Motor neuron (in vitro differentiated cells): ENCODE measurements at regions not wholly inside any gene's neighbourhood (a gene's known extent, or its start where the extent isn't known, plus 50 kb on each side); places are given as distances from the start of the nearest gene placed in this dataset.

ENCODE experiments used
- ATAC-seq, 8 experiments: fragments of 200-7000 bp; cut with Tn5 transposase; replicated peaks in 6 of 8; 2 replicates each; pipeline ENCODE4 v1.8.0; 2021; ENCODE audit warnings: mild to moderate bottlenecking in 8 of 8, moderate library complexity in 8 of 8
- H3K27ac ChIP-seq, 2 donors: fragments of 250-450 bp; sonication (Bioruptor Pico); 2 replicates each; pipeline ENCODE4 v1.9.0; 2021; ENCODE audit warnings: antibody characterized with exemption in 2 of 2, mild to moderate bottlenecking in 2 of 2, moderate library complexity in 1 of 2
- H3K4me1 ChIP-seq, 2 donors: fragments of 250-450 bp; sonication (Bioruptor Pico); replicated peaks in 1 of 2; 2 replicates each; pipeline ENCODE4 v1.6.1; 2021; ENCODE audit warnings: antibody characterized with exemption in 2 of 2, mild to moderate bottlenecking in 2 of 2, moderate library complexity in 1 of 2
- H3K4me3 ChIP-seq, 5 donors: fragments of 250-450 bp; sonication (Bioruptor Pico); 2 replicates each; pipeline ENCODE4 v1.9.0; 2021; ENCODE audit warnings: antibody characterized with exemption in 5 of 5, mild to moderate bottlenecking in 5 of 5, moderate library complexity in 4 of 5
- WGBS, 10 experiments: fragments of 450-650 bp; shearing (Covaris generic); methylation state at CpG; one replicate each; pipeline ENCODE4 v1.0.0; 2022; 5-methylcytosine and 5-hydroxymethylcytosine counted together
- in situ Hi-C, 9 experiments: fragments of 400-800 bp; cut with MboI; loops; one replicate each; pipeline ENCODE4 v1.15.0; 2021; ENCODE audit warnings: low sequenced_read_pairs in 9 of 9, low pct_unique_long_range_greater_than_20kb in 2 of 9; ENCODE audit not compliant: unreplicated experiment in 9 of 9

- in situ Hi-C loops: no loop called here
- no peak overlapping the region for H3K4me3 ChIP-seq
- no peaks in the 10 kb centered on the region for H3K4me1 ChIP-seq
- peak in 2 of 8 experiments; percentile 86 to 92 for ATAC-seq
- 20 to 100% (median 100%) methylated on average over 1 of the region's 1 CpG; no CpG with 5 or more reads in 3 of the 10 experiments for WGBS, 10 experiments
- no peak overlapping the region for H3K27ac ChIP-seq
These were observed 70.2 kb downstream of the CLDN1 start for GRCh38 chr3:190252080-190252479.

- no peaks in the 10 kb centered on the region for H3K4me1 ChIP-seq
- WGBS, 10 experiments: 40 to 100% (median 60%) methylated on average over 1 to 2 of the region's 2 CpGs; no CpG with 5 or more reads in 4 of the 10 experiments
- no peak overlapping the region for H3K4me3 ChIP-seq
- in situ Hi-C loops: no loop called here
- no peak overlapping the region for H3K27ac ChIP-seq
- no peak for ATAC-seq
These were observed 72.8 kb downstream of the CLDN1 start for GRCh38 chr3:190249414-190249813.

- Histone ChIP-seq H3K4me1 (no peaks in the 10 kb centered on the region), H3K4me3 (no peak overlapping the region), H3K27ac (no peak overlapping the region)
- no peak for ATAC-seq
- WGBS, 10 experiments: 0 to 83% (median 66%) methylated on average over 1 to 2 of the region's 2 CpGs; no CpG with 5 or more reads in 1 of the 10 experiments
- in situ Hi-C loops: no loop called here
These were observed 80.1 kb downstream of the CLDN1 start for GRCh38 chr3:190242147-190242546.

- in situ Hi-C loops: no loop called here
- Histone ChIP-seq H3K27ac (no peak overlapping the region), H3K4me1 (no peaks in the 10 kb centered on the region), H3K4me3 (no peak overlapping the region)
- ATAC-seq: no peak
- WGBS, 10 experiments: 0 to 81% (median 47%) methylated on average over 1 to 2 of the region's 2 CpGs; no CpG with 5 or more reads in 4 of the 10 experiments
These were observed 82.9 kb downstream of the CLDN1 start for GRCh38 chr3:190239325-190239724.

- 80 to 90% methylated on average over 1 to 5 of the region's 5 CpGs; no CpG with 5 or more reads in 8 of the 10 experiments for WGBS, 10 experiments
- H3K27ac ChIP-seq: no peak overlapping the region
- ATAC-seq: no peak
- H3K4me3 ChIP-seq: no peak overlapping the region
- in situ Hi-C loops: no loop called here
- no peaks in the 10 kb centered on the region for H3K4me1 ChIP-seq
These were observed 83.4 kb downstream of the CLDN1 start for GRCh38 chr3:190238871-190239270.

- Histone ChIP-seq H3K27ac (no peak overlapping the region), H3K4me3 (no peak overlapping the region), H3K4me1 (no peaks in the 10 kb centered on the region)
- 77 to 100% (median 97%) methylated on average over 2 to 3 of the region's 3 CpGs for WGBS, 10 experiments
- in situ Hi-C loops: no loop called here
- no peak for ATAC-seq
These were observed 87.6 kb downstream of the CLDN1 start for GRCh38 chr3:190234621-190235020.

GRCh38 chr3:190229632-190230424 is 92.4 kb downstream of the CLDN1 start:
- no peak overlapping the region for H3K27ac ChIP-seq

GRCh38 chr3:190227064-190227463 is 95.2 kb downstream of the CLDN1 start:
- WGBS, 10 experiments: 33 to 92% (median 82%) methylated on average over 1 to 2 of the region's 2 CpGs
- Histone ChIP-seq H3K4me3 (no peak overlapping the region), H3K27ac (no peak overlapping the region), H3K4me1 (peaks cover 0 to 9% of the 10 kb centered on the region in 2 donors)
- in situ Hi-C loops: loop anchor here in 1 of 9 experiments (10.0 kb wide), 1 partner anchor 88 kb away; no protein-coding TSS in a partner anchor
- ATAC-seq: no peak

More at GRCh38 chr3:190229632-190230424, 92.4 kb downstream of the CLDN1 start:
- in situ Hi-C loops: loop anchor here in 1 of 9 experiments (10.0 kb wide), 1 partner anchor 85 kb away; no protein-coding TSS in a partner anchor
- 61 to 100% (median 78%) methylated on average over 1 to 4 of the region's 4 CpGs for WGBS, 10 experiments
- peaks cover 0 to 2% of the 10 kb centered on the region in 2 donors for H3K4me1 ChIP-seq
- no peak for ATAC-seq
- H3K4me3 ChIP-seq: no peak overlapping the region

GRCh38 chr3:190224863-190225692 is 97.2 kb downstream of the CLDN1 start:
- ATAC-seq: peak in 4 of 8 experiments; percentile 18 to 42 (median 36)
- H3K27ac ChIP-seq: no peak overlapping the region
- H3K4me3 ChIP-seq: no peak overlapping the region
- 0 to 66% (median 34%) methylated on average over 1 to 4 of the region's 4 CpGs; no CpG with 5 or more reads in 1 of the 10 experiments for WGBS, 10 experiments
- in situ Hi-C loops: loop anchor here in 2 of 9 experiments (10.0 to 25.0 kb wide), 3 partner anchors 90 to 263 kb away; partner anchors contain the start of gene TMEM207 (in 1 of the 2)
- H3K4me1 ChIP-seq: peaks cover 0 to 9% of the 10 kb centered on the region in 2 donors

GRCh38 chr3:190224456-190224855 is 97.8 kb downstream of the CLDN1 start:
- Histone ChIP-seq H3K27ac (no peak overlapping the region), H3K4me1 (peaks cover 0 to 9% of the 10 kb centered on the region in 2 donors), H3K4me3 (no peak overlapping the region)
- peak in 2 of 8 experiments; percentile 20 to 44 for ATAC-seq
- WGBS, 10 experiments: 26 to 67% (median 41%) methylated on average over 2 to 4 of the region's 4 CpGs
- in situ Hi-C loops: loop anchor here in 2 of 9 experiments (10.0 to 25.0 kb wide), 3 partner anchors 90 to 262 kb away; partner anchors contain the start of gene TMEM207 (in 1 of the 2)

GRCh38 chr3:190222916-190223315 is 99.3 kb downstream of the CLDN1 start:
- WGBS, 10 experiments: 40 to 94% (median 63%) methylated on average over 1 to 3 of the region's 4 CpGs; no CpG with 5 or more reads in 7 of the 10 experiments
- H3K4me1 ChIP-seq: peaks cover 0 to 9% of the 10 kb centered on the region in 2 donors
- no peak overlapping the region for H3K4me3 ChIP-seq
- H3K27ac ChIP-seq: no peak overlapping the region
- in situ Hi-C loops: loop anchor here in 2 of 9 experiments (10.0 to 25.0 kb wide), 3 partner anchors 92 to 261 kb away; partner anchors contain the start of gene TMEM207 (in 1 of the 2)
- no peak for ATAC-seq

- WGBS, 10 experiments: 10 to 94% (median 80%) methylated on average over 1 to 2 of the region's 3 CpGs; no CpG with 5 or more reads in 6 of the 10 experiments
- Histone ChIP-seq H3K4me3 (no peak overlapping the region), H3K27ac (no peak overlapping the region), H3K4me1 (peaks cover 0 to 9% of the 10 kb centered on the region in 2 donors)
- no peak for ATAC-seq
- in situ Hi-C loops: loop anchor here in 2 of 9 experiments (10.0 to 25.0 kb wide), 3 partner anchors 92 to 260 kb away; partner anchors contain the start of gene TMEM207 (in 1 of the 2)
These were observed 99.9 kb downstream of the CLDN1 start for GRCh38 chr3:190222360-190222759.
